Psoas muscle (tissue), 7 donors: ENCODE measurements at regions not wholly inside any gene's neighbourhood (a gene's known extent, or its start where the extent isn't known, plus 50 kb on each side); places are given as distances from the start of the nearest gene placed in this dataset.
A peak's percentile ranks its signal among the peaks of the same experiment; 100 is the strongest.

Experiments used
- ATAC-seq, 4 donors: fragments of 200-7000 bp; cut with Tn5 transposase; one replicate each; pipeline ENCODE4 v1.9.1; 2020; ENCODE audit warnings: moderate library complexity in 3 of 4, mild to moderate bottlenecking in 2 of 4
- DNase-seq, 2 donors: peaks; one replicate each; pipeline ENCODE4 v3.0.0-alpha.2; 2020
- H3K27ac ChIP-seq: fragments of 200-600 bp; one replicate; pipeline ENCODE4 v1.8.0; 2022
- H3K27me3 ChIP-seq, 3 donors: fragments of 200-600 bp in 1 of 3; one replicate each; pipeline versions ENCODE4 v1.6.1 to v1.8.0; 2013 to 2022; ENCODE audit warnings: low read length in 2 of 3, mild to moderate bottlenecking in 2 of 3, moderate library complexity in 1 of 3; ENCODE audit not compliant: insufficient read depth in 3 of 3
- H3K36me3 ChIP-seq, 2 donors: fragments of 200-600 bp in 1 of 2; one replicate each; pipeline versions ENCODE4 v1.6.1 to v1.8.0; 2013 to 2022; ENCODE audit warnings: low read depth in 1 of 2, mild to moderate bottlenecking in 1 of 2, moderate library complexity in 1 of 2; ENCODE audit not compliant: insufficient read depth in 1 of 2
- H3K4me1 ChIP-seq: fragments of 200-600 bp; one replicate; pipeline ENCODE4 v1.8.0; 2022
- H3K4me3 ChIP-seq: fragments of 200-600 bp; one replicate; pipeline ENCODE4 v1.8.0; 2022; ENCODE audit warnings: mild to moderate bottlenecking
- H3K9me3 ChIP-seq: fragments of 200-600 bp; one replicate; pipeline ENCODE4 v1.8.0; 2022
- WGBS, 3 donors: extraction: QIAGEN DNeasy Blood & Tissue Kit; methylation state at CpG; one replicate each; pipeline versions ENCODE4 v1.1.6 to v1.1.7; 2013; 5-methylcytosine and 5-hydroxymethylcytosine counted together
- intact Hi-C, 2 donors: fragments of 100-400 bp; cut with DNase I; formaldehyde crosslinking; loops; one replicate each; pipeline versions ENCODE4 v1.11.0 to v1.14.2; 2022
- TF ChIP-seq, protein P1 (sequence below): fragments of 200-600 bp; IDR thresholded peaks from one replicate; pipeline ENCODE4 v1.8.0; 2022; ENCODE audit warnings: antibody characterized with exemption
- donor health status: healthy with polysubstance abuse.
- donor health status: DM: no; HTN: no; CAD: no; lungs with moderate emphysema.
- donor health status: Bipolar disorder and iron deficiency.
- donor health status: healthy.
- donor health status: DM: yes; HTN: yes; CAD: no.
- donor health status: DM: no; HTN: no; CAD: no.
- donor health status: DM: yes; HTN: yes; CAD: no.

DNA sequence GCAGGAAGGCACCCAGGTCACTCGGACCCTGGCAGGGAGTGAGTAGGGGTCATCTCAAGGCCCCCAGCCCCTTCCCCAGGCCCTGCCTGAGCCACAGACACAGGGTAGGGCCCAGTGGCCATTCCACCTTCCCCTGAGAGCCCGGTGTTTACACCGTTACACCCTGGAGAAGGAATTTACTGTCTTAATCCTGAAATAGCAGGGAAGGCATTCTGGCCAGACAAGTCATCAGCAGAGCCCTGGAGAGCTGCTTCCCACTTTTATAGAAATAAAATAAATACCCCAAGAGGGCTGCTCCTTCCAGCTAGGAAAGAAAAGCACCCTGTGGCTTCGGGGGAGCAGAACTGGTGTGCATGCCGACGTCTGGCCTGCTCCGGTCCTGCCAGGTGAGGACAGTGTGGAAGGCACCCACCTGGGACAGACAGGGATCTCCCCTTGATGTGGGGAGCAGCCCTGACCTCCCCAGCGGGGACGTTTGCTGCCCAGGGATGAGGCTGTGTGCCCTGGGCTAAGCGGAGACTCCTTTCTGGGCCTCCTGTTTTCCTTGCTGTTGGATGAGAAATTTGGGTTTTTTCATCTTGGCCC lies 180.0 kb downstream of the MN1 start:
- no peak overlapping the region for H3K27ac ChIP-seq
- H3K27me3 ChIP-seq, result no peaks in the 10 kb centered on the region
- no peaks in the 10 kb centered on the region for H3K36me3 ChIP-seq
- H3K4me3 ChIP-seq, result no peak overlapping the region
- no peaks in the 10 kb centered on the region for H3K9me3 ChIP-seq
- WGBS, 3 donors, result 77 to 80% (median 79%) methylated on average over 10 of the region's 10 CpGs
- intact Hi-C loops, result no loop called here
- TF ChIP-seq, protein P1, sequence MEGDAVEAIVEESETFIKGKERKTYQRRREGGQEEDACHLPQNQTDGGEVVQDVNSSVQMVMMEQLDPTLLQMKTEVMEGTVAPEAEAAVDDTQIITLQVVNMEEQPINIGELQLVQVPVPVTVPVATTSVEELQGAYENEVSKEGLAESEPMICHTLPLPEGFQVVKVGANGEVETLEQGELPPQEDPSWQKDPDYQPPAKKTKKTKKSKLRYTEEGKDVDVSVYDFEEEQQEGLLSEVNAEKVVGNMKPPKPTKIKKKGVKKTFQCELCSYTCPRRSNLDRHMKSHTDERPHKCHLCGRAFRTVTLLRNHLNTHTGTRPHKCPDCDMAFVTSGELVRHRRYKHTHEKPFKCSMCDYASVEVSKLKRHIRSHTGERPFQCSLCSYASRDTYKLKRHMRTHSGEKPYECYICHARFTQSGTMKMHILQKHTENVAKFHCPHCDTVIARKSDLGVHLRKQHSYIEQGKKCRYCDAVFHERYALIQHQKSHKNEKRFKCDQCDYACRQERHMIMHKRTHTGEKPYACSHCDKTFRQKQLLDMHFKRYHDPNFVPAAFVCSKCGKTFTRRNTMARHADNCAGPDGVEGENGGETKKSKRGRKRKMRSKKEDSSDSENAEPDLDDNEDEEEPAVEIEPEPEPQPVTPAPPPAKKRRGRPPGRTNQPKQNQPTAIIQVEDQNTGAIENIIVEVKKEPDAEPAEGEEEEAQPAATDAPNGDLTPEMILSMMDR, result no peak
- DNase-seq (no peak), ATAC-seq (no peak)
- no peaks in the 10 kb centered on the region for H3K4me1 ChIP-seq

GRCh38 chr22:27624042-27624441 lies 177.5 kb downstream of the MN1 start:
- Histone ChIP-seq H3K4me3 (no peak overlapping the region), H3K4me1 (no peaks in the 10 kb centered on the region), H3K36me3 (no peaks in the 10 kb centered on the region), H3K27ac (no peak overlapping the region), H3K9me3 (no peaks in the 10 kb centered on the region), H3K27me3 (no peaks in the 10 kb centered on the region)
- ATAC-seq (no peak), DNase-seq (no peak)
- intact Hi-C loops, result no loop called here
- TF ChIP-seq, protein P1, result no peak
- WGBS, 3 donors, result 60 to 89% (median 64%) methylated on average over 4 of the region's 4 CpGs

GRCh38 chr22:27624705-27625104 lies 176.9 kb downstream of the MN1 start:
- Histone ChIP-seq H3K9me3 (no peaks in the 10 kb centered on the region), H3K36me3 (no peaks in the 10 kb centered on the region), H3K4me3 (no peak overlapping the region), H3K27ac (no peak overlapping the region), H3K4me1 (no peaks in the 10 kb centered on the region), H3K27me3 (no peaks in the 10 kb centered on the region)
- WGBS, 3 donors, result 0 to 46% (median 0%) methylated on average over 1 of the region's 1 CpG
- DNase-seq (no peak), ATAC-seq (no peak)
- intact Hi-C loops, result no loop called here
- TF ChIP-seq, protein P1, result no peak

DNA sequence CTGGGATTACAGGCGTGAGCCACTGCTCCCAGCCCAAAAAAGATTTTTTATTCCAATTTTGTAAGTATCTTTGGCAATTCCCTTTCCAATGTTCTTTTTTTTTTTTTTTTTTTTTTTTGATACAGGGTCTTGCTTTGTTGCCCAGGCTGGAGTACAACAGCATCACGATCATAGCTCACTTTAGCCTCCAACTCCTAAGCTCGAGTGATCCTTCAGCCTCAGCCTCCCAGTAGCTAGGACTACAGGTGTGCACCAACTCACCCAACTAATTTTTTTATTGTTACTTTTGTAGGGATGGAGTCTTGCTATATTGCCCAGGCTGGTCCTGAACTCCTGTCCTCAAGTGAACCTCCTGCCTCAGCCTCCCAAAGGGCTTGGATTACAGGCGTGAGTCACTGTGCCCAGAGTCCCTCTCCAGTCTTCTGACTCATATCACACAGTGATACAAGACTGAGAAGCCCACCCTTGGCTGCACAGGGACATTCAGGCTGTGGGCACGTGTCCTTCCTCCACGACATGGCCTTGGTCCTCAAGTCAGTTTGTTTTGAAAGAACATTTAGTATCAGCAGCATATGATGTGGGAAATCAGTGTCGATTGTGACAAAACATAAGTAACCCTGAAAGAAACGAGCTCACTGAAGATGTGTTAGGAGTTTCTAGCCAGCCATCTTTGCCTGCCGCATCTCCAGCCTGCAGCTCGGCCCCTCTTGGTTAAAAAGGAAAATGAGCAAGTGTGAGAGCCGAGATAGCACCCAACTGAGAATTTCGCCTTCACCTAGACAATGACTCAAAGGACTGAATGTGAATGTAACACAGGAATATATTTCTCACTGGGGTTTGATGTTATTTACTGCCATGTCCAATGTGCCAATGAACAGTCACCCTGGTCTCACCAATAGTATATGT lies 175.5 kb downstream of the MN1 start:
- intact Hi-C loops, result no loop called here
- no peak for DNase-seq
- H3K27me3 ChIP-seq, result no peaks in the 10 kb centered on the region
- no peaks in the 10 kb centered on the region for H3K36me3 ChIP-seq
- TF ChIP-seq, protein P1, result no peak
- H3K4me1 ChIP-seq, result no peaks in the 10 kb centered on the region
- 89 to 94% (median 89%) methylated on average over 12 of the region's 12 CpGs for WGBS, 3 donors
- peak in 2 of 4 donors; percentile 21 to 62 for ATAC-seq
- H3K9me3 ChIP-seq, result no peaks in the 10 kb centered on the region
- no peak overlapping the region for H3K27ac ChIP-seq
- no peak overlapping the region for H3K4me3 ChIP-seq
